HuH-7 (cell line): ENCODE measurements at regions not wholly inside any gene's neighbourhood (a gene's known extent, or its start where the extent isn't known, plus 50 kb on each side); places are given as distances from the start of the nearest gene placed in this dataset.

Experiments
- DNase-seq: peaks from one replicate; pipeline ENCODE4 v3.0.0; 2011; ENCODE audit warnings: low spot score

DNA sequence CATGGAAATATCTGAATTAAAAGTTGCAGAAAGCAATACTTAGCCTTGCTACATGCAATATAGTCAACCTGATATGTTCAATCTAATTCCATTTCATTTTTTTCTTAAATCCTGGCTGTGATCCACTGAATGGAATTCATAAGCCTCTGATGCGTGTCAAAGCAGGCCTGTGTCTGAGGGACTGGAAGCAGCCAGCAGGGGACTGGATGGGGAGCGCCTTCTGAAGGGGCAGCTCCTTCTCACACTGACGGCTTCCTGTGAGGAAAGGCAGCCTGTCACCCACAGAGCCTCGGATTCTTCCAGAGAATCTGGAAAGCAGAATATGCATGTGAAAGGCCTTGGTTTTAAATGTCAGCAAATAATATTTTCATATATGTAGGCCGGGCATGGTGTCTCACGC is 73.5 kb downstream of the KCNF1 start:
- no peak for DNase-seq

- no peak for DNase-seq
Measured at GRCh38 chr2:10985901-10986535, 74.3 kb downstream of the KCNF1 start.

DNA sequence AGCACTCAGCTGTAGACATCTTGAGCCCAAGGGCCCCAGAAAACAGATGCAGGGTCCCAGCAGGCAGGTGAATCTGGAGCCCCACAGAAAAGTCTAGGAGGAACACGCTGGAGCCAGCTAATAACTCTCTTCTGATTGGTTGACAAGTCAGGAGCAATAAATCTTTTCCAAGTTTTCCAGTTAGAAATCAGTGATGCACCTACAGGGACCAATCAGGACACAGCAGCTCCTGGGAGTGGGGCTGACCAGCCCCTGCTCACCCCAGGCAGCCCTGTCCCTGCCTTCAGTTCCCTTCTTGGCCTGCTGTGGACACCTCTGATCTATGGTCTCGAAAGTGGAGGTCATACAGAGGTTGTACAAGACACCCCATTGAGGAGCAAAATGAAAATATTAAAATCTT is 75.7 kb downstream of the KCNF1 start:
- DNase-seq, result no peak

DNA sequence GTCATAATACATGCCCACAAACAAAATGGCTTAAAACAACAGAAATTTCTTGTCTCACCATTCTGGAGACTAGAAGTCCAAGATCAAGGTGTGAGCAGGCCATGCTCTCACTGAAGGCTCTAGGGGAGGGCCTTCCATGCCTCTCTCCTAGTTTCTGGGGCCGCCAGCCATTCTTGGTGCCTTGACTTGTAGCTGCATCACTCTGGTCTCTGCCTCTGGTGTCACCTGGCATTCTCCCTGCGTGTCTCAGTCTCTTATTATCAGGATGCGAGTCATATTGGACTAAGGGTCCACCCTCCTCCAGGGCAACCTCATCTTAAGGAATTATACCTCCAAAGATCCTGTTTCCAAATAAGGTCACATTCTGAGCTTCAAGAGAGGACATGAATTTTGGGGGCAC is 76.1 kb downstream of the KCNF1 start:
- no peak for DNase-seq

GRCh38 chr2:10989151-10989550 is 77.4 kb downstream of the KCNF1 start:
- no peak for DNase-seq

DNA sequence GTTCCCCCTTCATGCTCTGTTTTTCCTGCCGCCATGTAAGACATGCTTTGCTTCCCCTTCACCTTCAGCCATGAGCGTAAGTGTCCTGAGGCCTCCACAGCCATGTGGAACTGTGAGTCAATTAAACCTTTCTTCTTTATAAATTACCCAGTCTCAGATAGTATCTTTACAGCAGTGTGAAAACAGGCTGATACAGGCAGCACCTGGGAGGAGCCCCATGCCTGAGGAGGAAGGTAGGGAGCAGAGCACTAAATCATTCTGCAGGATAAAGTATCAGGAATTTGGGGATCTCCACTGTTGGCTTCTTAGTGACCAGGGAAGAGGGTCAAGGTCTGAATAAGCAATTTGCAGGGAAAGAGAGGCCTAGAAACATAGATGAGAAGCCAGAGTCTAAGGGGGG is 78.0 kb downstream of the KCNF1 start:
- no peak for DNase-seq

GRCh38 chr2:10990561-10991111 is 78.9 kb downstream of the KCNF1 start:
- no peak for DNase-seq

- no peak for DNase-seq
Measured at GRCh38 chr2:10992023-10992791, 80.5 kb downstream of the KCNF1 start.

GRCh38 chr2:10993001-10993481 is 81.3 kb downstream of the KCNF1 start:
- DNase-seq, result no peak

GRCh38 chr2:10995366-10995970 is 83.7 kb downstream of the KCNF1 start:
- DNase-seq, result no peak

DNA sequence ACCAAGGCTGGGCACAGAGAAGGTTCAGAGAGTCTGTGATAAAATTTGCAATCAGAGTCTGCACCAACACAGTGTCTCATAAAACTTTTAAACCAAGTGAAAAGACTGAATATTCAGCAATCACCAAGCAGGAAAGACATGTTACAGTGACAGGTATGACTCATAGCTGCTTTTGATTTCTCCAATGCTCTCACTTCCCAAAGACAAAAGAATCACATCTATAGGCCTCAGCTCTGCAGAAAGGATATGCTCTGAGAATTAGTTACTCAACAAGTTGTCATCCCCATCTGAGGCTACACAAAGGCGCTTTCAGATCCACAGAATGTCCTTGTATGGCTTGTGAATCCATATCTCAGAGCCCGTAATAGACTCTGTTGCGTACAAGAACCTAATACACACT is 92.5 kb downstream of the KCNF1 start:
- no peak for DNase-seq

DNA sequence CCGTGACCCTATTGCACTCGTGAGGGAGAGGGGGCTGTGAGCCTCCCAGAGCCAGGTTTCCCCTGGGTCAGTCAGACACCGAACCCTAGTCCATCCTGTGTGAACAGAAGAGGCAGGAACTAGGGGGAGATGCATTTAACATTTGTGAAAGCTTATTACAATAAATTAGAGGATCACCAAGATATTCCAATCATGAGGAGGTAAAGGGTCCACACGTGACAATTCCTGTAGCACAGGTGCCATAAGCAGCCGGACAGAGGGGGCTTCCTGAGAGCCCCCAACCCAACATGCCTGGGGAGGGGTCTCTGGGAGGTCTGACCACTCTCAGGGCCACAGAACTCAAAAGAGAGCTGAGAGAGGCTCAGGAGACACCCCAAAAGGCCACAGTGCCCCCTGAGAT is 93.3 kb downstream of the KCNF1 start:
- no peak for DNase-seq

DNA sequence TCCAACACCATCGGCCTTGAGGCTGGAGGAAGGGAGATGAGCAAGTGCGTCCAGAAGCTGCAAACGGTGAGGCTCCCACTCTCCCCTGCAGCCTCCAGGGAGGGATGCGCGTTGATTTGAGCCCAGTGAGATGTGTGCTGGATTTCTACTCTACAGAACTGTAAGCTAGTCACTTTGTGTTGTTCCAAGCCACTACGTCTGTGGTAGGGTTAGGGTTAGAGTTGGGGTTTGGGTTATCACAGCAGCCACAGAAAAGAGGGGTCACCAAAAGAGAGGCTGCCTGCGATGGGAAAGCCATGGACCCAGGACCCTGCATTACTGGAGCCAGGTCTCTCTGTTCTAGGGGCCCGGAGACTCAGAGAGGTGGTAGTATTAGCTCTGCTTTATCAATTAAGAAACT is 94.5 kb downstream of the KCNF1 start:
- DNase-seq, result no peak

- DNase-seq, result no peak
Measured at GRCh38 chr2:11007331-11008264, 95.9 kb downstream of the KCNF1 start.

GRCh38 chr2:11008773-11009172 is 97.0 kb downstream of the KCNF1 start:
- no peak for DNase-seq

DNA sequence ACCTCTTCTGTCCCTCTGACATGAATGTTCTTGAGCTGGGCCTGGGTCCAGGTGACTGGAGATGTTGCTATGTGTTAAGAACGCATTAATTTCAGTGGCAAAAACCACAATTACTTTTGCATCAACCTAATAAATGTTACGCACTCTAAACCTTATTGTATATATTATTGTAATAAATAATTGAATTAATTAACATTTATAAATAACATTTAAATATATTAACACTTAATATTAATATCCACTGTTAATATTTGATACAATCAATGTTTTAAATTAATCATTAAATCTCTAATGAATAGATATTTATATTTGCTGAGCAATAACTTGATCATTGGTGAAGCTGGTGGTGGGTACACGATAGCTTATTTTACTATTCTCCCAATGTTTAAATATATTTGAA is 97.4 kb downstream of the KCNF1 start:
- DNase-seq, result no peak

- no peak for DNase-seq
Measured at GRCh38 chr2:11009891-11010290, 98.2 kb downstream of the KCNF1 start.

DNA sequence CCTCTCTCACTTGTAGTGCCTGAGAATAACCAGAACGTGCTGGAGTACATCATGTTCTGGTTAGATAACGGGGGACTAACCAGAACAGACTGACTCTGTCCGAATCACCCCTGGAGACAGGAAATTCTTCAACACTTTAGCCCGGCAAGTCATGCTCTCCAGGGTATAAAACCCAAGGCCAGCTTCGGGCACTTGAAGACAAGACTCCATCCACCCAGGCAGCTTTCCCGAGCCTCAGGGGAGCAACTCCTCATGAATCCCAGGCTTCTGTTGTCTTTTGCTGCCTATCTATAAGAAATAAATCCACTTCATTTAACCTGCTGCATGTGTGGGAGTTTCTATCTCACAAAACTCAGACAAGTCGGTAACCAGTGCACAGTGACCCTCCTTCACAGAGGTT is 99.6 kb downstream of the KCNF1 start:
- no peak for DNase-seq

- no peak for DNase-seq
Measured at GRCh38 chr2:11012131-11012693, 100.5 kb downstream of the KCNF1 start.

DNA sequence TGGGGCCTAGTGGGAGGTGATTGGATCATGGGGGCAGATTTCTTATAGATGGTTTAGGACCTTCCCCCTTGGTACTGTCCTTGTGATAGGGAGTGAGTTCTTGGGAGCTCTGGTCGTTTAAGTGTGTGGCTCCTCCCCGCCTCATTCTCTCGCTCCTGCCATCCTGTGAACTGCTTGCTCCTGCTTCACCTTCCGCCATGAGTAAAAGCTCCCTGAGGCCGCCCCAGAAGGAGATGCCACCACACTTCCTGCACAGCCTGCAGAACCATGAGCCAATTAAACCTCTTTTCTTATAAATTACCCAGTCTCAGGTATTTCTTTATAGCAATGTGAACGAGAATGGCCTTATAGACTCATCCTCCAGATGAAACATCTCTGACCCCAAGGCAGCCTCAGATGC is 101.5 kb downstream of the KCNF1 start:
- DNase-seq, result no peak

DNA sequence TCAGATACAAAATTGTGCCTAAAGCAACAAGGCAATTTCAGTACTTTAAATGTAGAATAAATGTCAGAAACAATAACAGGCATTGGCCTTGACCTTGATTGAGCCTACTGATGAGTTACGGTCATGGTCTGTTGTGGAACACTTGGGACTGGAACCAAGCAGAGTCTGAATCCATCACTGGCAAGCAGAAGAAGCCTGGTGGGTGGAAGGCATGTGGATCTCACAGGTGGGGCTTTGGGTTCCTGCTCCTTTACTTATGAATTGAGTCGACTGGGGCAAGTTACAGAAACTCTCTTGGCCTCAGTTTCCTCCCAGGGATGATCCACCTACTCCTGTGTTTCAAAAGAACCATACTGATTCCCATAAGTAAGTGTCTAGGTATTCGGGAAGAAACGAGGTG is 102.3 kb downstream of the KCNF1 start:
- DNase-seq, result no peak
